GM21529 (cell line): ENCODE measurements at regions not wholly inside any gene's neighbourhood (a gene's known extent, or its start where the extent isn't known, plus 50 kb on each side); places are given as distances from the start of the nearest gene placed in this dataset.
"Not testable (repeated sequence)": the region's sequence is repeated elsewhere in the genome, so short reads cannot be mapped to it uniquely, and the experiment has no call there.

Source experiments
- ATAC-seq: cut with Tn5 transposase; IDR thresholded peaks from one replicate; pipeline ENCODE4 v1.9.1; 2021; ENCODE audit not compliant: unreplicated experiment

GRCh38 chr15:100720406-100720967 is 118.1 kb downstream of the ASB7 start:
- no peak for ATAC-seq

DNA sequence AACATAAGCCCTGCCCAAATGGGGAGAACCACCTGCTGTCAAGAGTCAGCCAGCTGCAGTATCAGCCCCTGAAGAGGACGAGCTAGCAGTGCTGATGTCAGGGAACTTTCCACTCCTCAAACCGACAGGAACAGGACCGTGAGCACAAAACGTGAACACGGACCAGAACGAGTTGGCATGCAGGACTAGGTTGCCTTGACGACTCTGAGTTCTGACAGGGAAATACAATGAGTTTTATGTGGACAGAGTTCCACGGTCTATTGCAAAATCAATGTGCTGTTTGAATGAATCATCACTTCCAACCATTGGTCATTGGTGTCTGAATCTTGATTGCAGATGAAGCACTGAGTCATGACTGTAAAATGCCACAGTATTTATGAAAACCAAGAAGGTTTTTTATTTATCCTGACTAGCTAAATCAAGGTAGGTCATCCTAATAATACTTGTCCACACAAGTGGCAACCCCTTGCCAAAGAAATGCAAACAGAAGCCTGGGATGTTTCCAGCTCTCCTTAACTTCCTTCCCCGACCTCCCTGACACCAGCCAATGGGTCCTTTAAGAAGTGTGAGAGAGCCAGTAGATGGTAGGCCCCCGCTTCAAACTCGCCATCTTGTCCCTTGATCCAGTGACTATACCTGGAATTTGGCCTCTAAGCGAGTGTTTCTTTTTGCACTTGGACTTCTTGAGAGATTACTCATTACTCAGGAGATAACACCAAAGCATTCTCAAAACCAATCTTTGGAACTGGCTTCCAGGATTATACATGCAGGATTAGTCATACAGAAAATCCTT is 119.6 kb downstream of the ASB7 start:
- no peak for ATAC-seq

- no peak for ATAC-seq
Observed at GRCh38 chr15:100722551-100723314, 120.3 kb downstream of the ASB7 start.

GRCh38 chr15:100723315-100723801 is 121.0 kb downstream of the ASB7 start:
- no peak for ATAC-seq

- ATAC-seq, result no peak
Observed at GRCh38 chr15:100725121-100726069, 123.0 kb downstream of the ASB7 start.

- ATAC-seq, result no peak
Observed at GRCh38 chr15:100726070-100726420, 123.7 kb downstream of the ASB7 start.

GRCh38 chr15:100726421-100727190 is 124.2 kb downstream of the ASB7 start:
- no peak for ATAC-seq

DNA sequence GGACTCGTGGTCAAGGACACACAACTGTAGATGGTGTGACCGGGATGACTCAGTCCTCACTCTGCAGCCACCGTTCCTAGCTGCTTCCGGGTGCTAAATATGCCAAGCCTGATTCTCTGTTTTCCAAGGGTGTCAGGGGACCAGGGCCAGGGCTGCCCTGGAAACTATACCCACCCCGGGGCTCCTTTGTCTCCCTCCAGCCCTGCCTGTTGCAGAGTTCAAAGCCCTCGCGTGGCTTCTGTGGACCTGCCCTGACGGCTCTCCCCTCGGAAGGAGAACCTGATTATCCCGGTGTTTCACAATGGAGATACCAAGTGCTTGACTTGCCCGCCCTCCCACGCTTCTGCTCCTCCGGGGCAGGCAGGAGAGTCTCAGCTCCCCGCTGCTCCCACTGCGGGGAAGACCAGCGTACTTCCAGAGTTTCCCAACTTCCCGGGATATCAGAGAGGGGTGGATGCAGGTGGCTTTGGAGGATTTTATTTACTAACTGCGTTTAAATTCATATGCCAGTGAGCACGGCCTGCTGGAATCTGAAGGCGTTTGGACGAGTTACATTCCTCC is 125.0 kb downstream of the ASB7 start:
- no peak for ATAC-seq

- no peak for ATAC-seq
Observed at GRCh38 chr15:100728371-100729201, 126.2 kb downstream of the ASB7 start.

DNA sequence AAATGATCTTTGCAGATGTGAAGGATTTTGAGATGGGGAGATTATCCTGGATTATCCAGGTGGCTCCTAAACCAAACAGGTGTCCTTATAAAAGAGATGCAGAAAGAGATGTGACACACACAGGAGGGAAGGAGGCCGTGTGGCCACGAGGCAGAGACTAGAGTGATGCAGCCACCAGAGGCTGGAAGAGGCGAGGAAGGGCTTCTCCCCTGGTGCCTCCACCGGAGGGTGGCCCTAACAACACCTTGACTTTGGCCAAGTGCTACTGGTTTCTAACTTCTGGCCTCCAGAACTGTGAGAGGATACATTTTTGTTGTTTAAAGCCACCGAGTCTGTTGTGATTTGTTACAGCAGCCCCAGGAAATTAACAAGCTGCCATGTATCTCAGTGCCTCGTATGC is 127.1 kb downstream of the ASB7 start:
- no peak for ATAC-seq

GRCh38 chr15:100730129-100730528 is 127.7 kb downstream of the ASB7 start:
- ATAC-seq, result no peak

- ATAC-seq, result no peak
Observed at GRCh38 chr15:100730655-100731266, 128.4 kb downstream of the ASB7 start.

DNA sequence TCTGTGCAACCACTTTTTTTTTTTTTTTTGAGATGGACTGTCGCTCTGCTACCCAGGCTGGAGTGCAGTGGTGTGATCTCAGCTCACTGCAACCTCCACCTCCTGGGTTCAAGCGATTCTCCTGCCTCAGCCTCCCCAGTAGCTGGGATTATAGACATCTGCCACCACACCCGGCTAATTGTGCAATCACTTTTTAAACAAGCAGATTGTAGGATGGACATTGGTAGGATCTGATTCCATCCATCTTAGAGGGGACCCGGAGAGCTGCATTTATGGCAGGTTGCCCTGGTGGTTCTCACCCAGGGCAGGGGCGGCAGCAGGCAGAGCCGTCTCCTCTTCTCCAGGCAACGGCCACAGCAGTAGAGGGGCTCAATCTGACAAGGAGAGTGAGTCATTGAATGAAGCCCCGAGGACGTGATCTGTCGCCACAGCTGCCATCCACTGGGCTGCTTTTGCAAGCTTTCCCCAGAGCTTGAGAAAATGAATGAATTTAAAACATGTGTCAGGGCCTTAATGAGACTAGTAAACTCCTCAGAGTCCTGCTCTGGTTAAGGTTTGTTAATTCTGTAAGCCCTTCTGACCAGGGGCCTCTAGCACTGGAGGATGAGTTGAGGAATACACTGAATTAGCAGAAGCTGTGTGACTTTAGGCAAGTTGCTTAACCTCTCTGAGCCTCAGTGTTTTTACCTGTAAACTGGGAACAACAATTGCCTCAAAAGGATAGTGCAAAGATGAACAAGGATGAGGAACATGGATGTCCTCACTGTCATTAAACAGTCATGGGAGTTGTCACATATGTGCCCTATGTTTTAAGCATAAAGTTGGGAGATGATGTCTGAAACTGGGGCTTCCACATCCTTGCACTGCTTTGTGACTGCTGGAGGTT is 129.1 kb downstream of the ASB7 start:
- ATAC-seq, result no peak

- ATAC-seq, result no peak
Observed at GRCh38 chr15:100732211-100733055, 130.0 kb downstream of the ASB7 start.

DNA sequence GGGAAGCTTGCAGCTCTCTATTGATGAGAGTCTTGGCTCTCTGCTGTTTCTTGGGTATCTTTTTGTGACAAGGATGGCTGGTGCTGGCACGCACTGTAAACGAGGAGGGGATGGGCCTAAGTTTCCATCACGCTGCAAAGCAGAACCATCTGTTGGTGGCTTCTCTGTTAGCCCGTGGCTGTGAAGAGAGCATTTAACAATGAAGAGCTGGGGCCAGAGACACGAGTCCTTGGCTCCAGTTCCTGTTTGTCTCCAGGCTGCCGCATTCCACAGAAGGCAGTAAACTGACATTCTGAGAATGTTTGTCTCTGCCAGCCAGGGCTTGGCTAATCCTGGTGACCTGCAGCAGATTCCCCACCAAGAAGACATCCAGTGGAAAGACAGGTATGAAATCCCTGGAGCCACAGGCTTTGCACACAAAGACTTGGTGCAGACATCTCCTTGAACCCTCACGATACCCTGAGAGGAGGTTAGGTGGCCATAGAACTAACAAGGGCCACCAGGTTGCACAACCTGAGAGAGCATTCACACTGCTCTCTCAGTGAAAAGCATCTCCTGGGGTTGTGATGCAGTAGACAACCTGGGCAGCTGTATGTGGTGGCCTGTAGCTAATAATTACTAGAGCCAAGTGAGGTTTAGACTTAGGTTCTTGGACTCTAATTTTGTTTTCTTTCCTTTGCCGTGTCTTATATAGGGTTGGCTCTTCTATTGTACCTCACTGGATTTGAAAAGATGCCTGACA is 130.9 kb downstream of the ASB7 start:
- no peak for ATAC-seq

- not testable (repeated sequence) for ATAC-seq
Observed at GRCh38 chr15:100733843-100734185, 131.4 kb downstream of the ASB7 start.
